GM12875 (cell line): ENCODE measurements at regions not wholly inside any gene's neighbourhood (a gene's known extent, or its start where the extent isn't known, plus 50 kb on each side); places are given as distances from the start of the nearest gene placed in this dataset.

Source experiments
- H3K4me3 ChIP-seq: one replicate; pipeline ENCODE4 v1.5.1; 2011; ENCODE audit warnings: low read depth, low read length, control low read depth
- TF ChIP-seq, protein P1 (sequence below): IDR thresholded peaks from 2 replicates; pipeline ENCODE4 v1.5.1; 2011; ENCODE audit warnings: low read depth, mild to moderate bottlenecking, control low read depth, inconsistent platforms, low read length, moderate library complexity, borderline replicate concordance; ENCODE audit not compliant: insufficient read depth

DNA sequence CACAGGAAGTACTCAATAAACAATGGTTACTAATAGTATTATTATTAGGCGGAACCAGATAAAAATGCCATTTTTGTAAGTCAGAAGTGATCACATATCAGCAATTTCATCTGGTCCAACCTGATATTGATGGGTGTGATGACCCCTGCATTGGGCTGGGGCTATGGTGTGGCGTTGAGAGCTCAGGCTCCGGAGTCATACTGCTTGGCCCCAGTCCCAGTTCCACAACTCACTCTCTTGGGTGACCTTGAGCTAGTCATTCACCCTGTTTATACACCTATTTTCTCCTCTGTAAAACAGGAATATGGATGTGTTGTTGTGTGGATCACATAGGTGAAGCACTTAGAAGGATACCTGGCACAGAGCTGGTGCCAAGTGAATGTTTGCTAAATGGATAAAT lies 229.4 kb upstream of the POU3F1 start:
- TF ChIP-seq, protein P1, sequence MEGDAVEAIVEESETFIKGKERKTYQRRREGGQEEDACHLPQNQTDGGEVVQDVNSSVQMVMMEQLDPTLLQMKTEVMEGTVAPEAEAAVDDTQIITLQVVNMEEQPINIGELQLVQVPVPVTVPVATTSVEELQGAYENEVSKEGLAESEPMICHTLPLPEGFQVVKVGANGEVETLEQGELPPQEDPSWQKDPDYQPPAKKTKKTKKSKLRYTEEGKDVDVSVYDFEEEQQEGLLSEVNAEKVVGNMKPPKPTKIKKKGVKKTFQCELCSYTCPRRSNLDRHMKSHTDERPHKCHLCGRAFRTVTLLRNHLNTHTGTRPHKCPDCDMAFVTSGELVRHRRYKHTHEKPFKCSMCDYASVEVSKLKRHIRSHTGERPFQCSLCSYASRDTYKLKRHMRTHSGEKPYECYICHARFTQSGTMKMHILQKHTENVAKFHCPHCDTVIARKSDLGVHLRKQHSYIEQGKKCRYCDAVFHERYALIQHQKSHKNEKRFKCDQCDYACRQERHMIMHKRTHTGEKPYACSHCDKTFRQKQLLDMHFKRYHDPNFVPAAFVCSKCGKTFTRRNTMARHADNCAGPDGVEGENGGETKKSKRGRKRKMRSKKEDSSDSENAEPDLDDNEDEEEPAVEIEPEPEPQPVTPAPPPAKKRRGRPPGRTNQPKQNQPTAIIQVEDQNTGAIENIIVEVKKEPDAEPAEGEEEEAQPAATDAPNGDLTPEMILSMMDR: no peak
- H3K4me3 ChIP-seq: no peak overlapping the region

- TF ChIP-seq, protein P1: no peak
- H3K4me3 ChIP-seq: no peak overlapping the region
Measured at GRCh38 chr1:38274974-38275373, 228.4 kb upstream of the POU3F1 start.

GRCh38 chr1:38273196-38273804 lies 226.7 kb upstream of the POU3F1 start:
- TF ChIP-seq, protein P1: no peak
- H3K4me3 ChIP-seq: no peak overlapping the region

- H3K4me3 ChIP-seq: no peak overlapping the region
- TF ChIP-seq, protein P1: no peak
Measured at GRCh38 chr1:38272515-38272914, 225.9 kb upstream of the POU3F1 start.

DNA sequence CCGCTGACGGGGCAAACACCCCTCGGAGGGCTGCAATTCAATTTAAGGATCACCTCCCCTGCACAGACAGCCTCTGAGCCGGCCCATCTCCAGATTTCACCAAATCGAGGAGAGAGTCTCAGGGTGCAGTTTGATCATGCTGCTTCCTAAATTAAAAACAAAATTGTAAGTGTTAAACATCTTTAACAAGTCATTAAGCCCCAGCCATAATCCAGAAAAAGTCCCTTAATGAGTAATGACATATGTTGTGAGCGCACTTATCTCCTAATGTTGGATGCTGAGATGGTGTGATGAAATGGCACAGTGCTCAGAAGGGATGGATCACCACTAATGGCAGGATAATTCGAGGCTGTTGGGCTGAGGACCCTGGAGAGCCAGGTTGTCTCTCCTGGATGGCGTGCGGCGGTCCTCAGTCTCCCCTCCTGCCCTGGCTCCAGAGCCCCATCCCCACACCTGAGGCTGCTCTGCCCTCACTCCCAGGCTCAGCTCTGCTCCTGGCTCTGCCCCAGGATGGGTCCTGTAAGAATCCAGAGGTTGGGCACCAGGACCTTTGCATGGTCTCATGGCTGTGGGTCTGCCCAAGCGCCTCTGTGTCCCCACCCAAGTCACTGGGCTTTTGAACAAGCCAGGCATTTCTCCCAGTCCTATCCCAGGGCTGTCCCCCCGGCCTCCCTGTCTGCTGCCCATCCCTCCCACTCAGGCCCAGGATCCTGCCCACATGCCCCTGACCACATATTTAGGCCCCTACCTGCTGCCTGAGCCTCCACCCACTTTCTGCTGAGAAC lies 224.4 kb upstream of the POU3F1 start:
- no peak overlapping the region for H3K4me3 ChIP-seq

GRCh38 chr1:38269923-38270848 lies 223.6 kb upstream of the POU3F1 start:
- H3K4me3 ChIP-seq: no peak overlapping the region
- TF ChIP-seq, protein P1: no peak

More for the DNA sequence above, 224.4 kb upstream of the POU3F1 start:
- TF ChIP-seq, protein P1: no peak
